Tibial artery (tissue), 4 donors: ENCODE measurements at regions not wholly inside any gene's neighbourhood (a gene's known extent, or its start where the extent isn't known, plus 50 kb on each side); places are given as distances from the start of the nearest gene placed in this dataset.

Experiments
- DNase-seq, 2 donors: peaks; one replicate each; pipeline ENCODE4 v3.0.0-alpha.2; 2019
- H3K27ac ChIP-seq, 2 donors: fragments of 200-600 bp; sonication (generic) in 1 of 2; 1 replicate in 1 of 2; 2 replicates in 1 of 2; pipeline ENCODE4 v1.5.1; 2018 to 2019; ENCODE audit warnings: mild to moderate bottlenecking in 1 of 2
- H3K27me3 ChIP-seq, 2 donors: fragments of 200-600 bp; sonication (generic) in 1 of 2; one replicate each; pipeline versions ENCODE4 v1.5.1 to v1.6.0; 2016 to 2019
- H3K36me3 ChIP-seq, 3 donors: fragments of 200-600 bp; sonication (generic) in 2 of 3; one replicate each; pipeline ENCODE4 v1.5.1; 2016 to 2019; ENCODE audit warnings: mild to moderate bottlenecking in 2 of 3
- H3K4me1 ChIP-seq, 4 donors: fragments of 200-600 bp; sonication (generic) in 2 of 4; 1 replicate in 3 of 4; 2 replicates in 1 of 4; pipeline ENCODE4 v1.5.1; 2016 to 2019
- H3K4me3 ChIP-seq, 2 donors: fragments of 200-600 bp; sonication (generic) in 1 of 2; 1 replicate in 1 of 2; 2 replicates in 1 of 2; pipeline ENCODE4 v1.5.1; 2018 to 2019; ENCODE audit warnings: mild to moderate bottlenecking in 2 of 2
- H3K9me3 ChIP-seq, 3 donors: fragments of 200-600 bp; sonication (generic) in 1 of 3; one replicate each; pipeline ENCODE4 v1.5.1; 2016 to 2019
- intact Hi-C: fragments of 100-400 bp; cut with DNase I; formaldehyde crosslinking; loops from one replicate; pipeline ENCODE4 v1.15.0; 2023; ENCODE audit warnings: low total_unique reads
- TF ChIP-seq, protein P1 (sequence below), 2 experiments: fragments of 200-600 bp in 1 of 2; fragments of 450-650 bp in 1 of 2; IDR thresholded peaks; one replicate each; pipeline ENCODE4 v1.5.1; 2017 to 2019; ENCODE audit warnings: antibody characterized with exemption in 2 of 2, mild to moderate bottlenecking in 1 of 2, moderate library complexity in 1 of 2

GRCh38 chr1:239655023-239655422 lies 268.7 kb downstream of the CHRM3 start:
- Histone ChIP-seq H3K27ac (no peak overlapping the region), H3K36me3 (no peaks in the 10 kb centered on the region), H3K9me3 (no peaks in the 10 kb centered on the region), H3K4me3 (no peak overlapping the region), H3K4me1 (no peaks in the 10 kb centered on the region), H3K27me3 (no peaks in the 10 kb centered on the region)
- no peak for DNase-seq
- intact Hi-C loops = no loop called here
- TF ChIP-seq, protein P1, sequence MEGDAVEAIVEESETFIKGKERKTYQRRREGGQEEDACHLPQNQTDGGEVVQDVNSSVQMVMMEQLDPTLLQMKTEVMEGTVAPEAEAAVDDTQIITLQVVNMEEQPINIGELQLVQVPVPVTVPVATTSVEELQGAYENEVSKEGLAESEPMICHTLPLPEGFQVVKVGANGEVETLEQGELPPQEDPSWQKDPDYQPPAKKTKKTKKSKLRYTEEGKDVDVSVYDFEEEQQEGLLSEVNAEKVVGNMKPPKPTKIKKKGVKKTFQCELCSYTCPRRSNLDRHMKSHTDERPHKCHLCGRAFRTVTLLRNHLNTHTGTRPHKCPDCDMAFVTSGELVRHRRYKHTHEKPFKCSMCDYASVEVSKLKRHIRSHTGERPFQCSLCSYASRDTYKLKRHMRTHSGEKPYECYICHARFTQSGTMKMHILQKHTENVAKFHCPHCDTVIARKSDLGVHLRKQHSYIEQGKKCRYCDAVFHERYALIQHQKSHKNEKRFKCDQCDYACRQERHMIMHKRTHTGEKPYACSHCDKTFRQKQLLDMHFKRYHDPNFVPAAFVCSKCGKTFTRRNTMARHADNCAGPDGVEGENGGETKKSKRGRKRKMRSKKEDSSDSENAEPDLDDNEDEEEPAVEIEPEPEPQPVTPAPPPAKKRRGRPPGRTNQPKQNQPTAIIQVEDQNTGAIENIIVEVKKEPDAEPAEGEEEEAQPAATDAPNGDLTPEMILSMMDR (IDR thresholded peaks at IDR 0.05) = no peak

DNA sequence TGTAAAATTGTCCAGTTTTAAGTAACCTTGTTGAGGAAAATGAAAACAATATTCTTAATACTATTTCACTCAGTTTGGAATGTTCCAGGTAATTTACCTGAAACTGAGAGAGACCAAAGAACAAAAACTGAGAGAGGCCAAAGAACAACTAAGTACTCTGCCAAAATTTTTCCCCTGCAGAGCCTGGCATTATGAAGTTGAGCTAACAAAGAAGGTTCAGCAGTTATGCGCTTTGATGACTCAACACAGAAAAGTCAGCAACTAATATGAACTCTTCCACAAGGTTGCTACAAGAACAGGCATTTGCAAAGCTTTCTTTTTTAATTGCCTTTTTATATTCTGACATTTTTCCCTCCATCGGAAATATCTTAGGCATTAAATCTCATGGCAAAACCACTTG lies 270.9 kb downstream of the CHRM3 start:
- H3K4me3 ChIP-seq = no peak overlapping the region
- H3K4me1 ChIP-seq = no peaks in the 10 kb centered on the region
- DNase-seq = no peak
- H3K27ac ChIP-seq = no peak overlapping the region
- no peaks in the 10 kb centered on the region for H3K36me3 ChIP-seq
- intact Hi-C loops = no loop called here
- TF ChIP-seq, protein P1 (IDR thresholded peaks at IDR 0.05) = no peak
- no peaks in the 10 kb centered on the region for H3K9me3 ChIP-seq
- H3K27me3 ChIP-seq = no peaks in the 10 kb centered on the region

- no peak overlapping the region for H3K4me3 ChIP-seq
- intact Hi-C loops = no loop called here
- no peaks in the 10 kb centered on the region for H3K27me3 ChIP-seq
- DNase-seq = no peak
- no peaks in the 10 kb centered on the region for H3K9me3 ChIP-seq
- H3K36me3 ChIP-seq = no peaks in the 10 kb centered on the region
- no peak overlapping the region for H3K27ac ChIP-seq
- no peaks in the 10 kb centered on the region for H3K4me1 ChIP-seq
- TF ChIP-seq, protein P1 (IDR thresholded peaks at IDR 0.05) = no peak
Observed at GRCh38 chr1:239662950-239663349, 276.6 kb downstream of the CHRM3 start.

- H3K4me1 ChIP-seq = no peaks in the 10 kb centered on the region
- no peaks in the 10 kb centered on the region for H3K36me3 ChIP-seq
- H3K4me3 ChIP-seq = no peak overlapping the region
- TF ChIP-seq, protein P1 (IDR thresholded peaks at IDR 0.05) = no peak
- intact Hi-C loops = no loop called here
- no peak overlapping the region for H3K27ac ChIP-seq
- no peaks in the 10 kb centered on the region for H3K9me3 ChIP-seq
- no peak for DNase-seq
- H3K27me3 ChIP-seq = no peaks in the 10 kb centered on the region
Observed at GRCh38 chr1:239672256-239672655, 285.9 kb downstream of the CHRM3 start.

- no peak for DNase-seq
- Histone ChIP-seq H3K36me3 (no peaks in the 10 kb centered on the region), H3K27ac (no peak overlapping the region), H3K27me3 (no peaks in the 10 kb centered on the region), H3K4me3 (no peak overlapping the region), H3K4me1 (no peaks in the 10 kb centered on the region), H3K9me3 (no peaks in the 10 kb centered on the region)
- intact Hi-C loops = no loop called here
- TF ChIP-seq, protein P1 (IDR thresholded peaks at IDR 0.05) = no peak
Observed at GRCh38 chr1:239675735-239676134, 289.4 kb downstream of the CHRM3 start.
